NT2/D1 (cell line): ENCODE measurements at regions not wholly inside any gene's neighbourhood (a gene's known extent, or its start where the extent isn't known, plus 50 kb on each side); places are given as distances from the start of the nearest gene placed in this dataset.

Experiments
- YY1 ChIP-seq: IDR thresholded peaks from 2 replicates; pipeline ENCODE4 v1.6.1; 2011; ENCODE audit not compliant: insufficient read length, insufficient read depth
- ZNF274 ChIP-seq: IDR thresholded peaks from 2 replicates; pipeline ENCODE4 v1.6.1; 2011; ENCODE audit warnings: mild to moderate bottlenecking, low read depth, low read length

DNA sequence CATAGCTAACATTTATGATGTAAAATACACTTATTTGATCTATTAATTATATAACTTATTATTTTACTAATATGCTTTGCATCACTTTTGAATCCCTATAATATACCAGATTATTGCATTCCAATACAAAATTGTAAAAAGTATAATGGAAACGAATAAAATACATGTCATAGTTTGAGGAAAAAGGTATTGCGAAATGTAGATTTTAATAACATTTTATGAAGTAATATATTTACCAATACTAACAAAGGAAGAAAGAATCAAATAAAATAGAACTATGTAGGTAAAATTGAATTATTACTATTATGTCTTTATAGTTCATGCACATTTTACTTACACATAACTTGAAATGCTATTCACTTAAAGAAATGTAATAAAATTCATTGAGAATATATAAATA lies 1300.2 kb downstream of the ADGRL3 start:
- no peak for TF ChIP-seq YY1
- TF ChIP-seq ZNF274, result no peak
